ENCODE measurements at regions not wholly inside any gene's neighbourhood (a gene's known extent, or its start where the extent isn't known, plus 50 kb on each side); places are given as distances from the start of the nearest gene placed in this dataset.
"Not testable (repeated sequence)": the region's sequence is repeated elsewhere in the genome, so short reads cannot be mapped to it uniquely, and the experiment has no call there.

GRCh38 chr3:147256739-147257138 lies 149.6 kb downstream of the ZIC4 start:
- DNase-seq (ENCODE audit: low read depth, low spot score) = no peak
- H3K9ac ChIP-seq (ENCODE audit: insufficient read length) = no peak overlapping the region
- H3K27ac ChIP-seq = no peak overlapping the region
- TF ChIP-seq FOXP2 (optimal IDR thresholded peaks at IDR 0.05; ENCODE audit: control extremely low read depth, extremely low read length, insufficient read depth) (no peak), POLR2AphosphoS5 (IDR thresholded peaks at IDR 0.05; ENCODE audit: borderline replicate concordance, low read depth, low read length) (no peak), EZH2 (IDR thresholded peaks at IDR 0.05) (no peak)
- no peaks in the 10 kb centered on the region for H3K36me3 ChIP-seq (ENCODE audit: insufficient read depth, low read length)
- no peaks in the 10 kb centered on the region for H3K9me3 ChIP-seq (ENCODE audit: low read depth, low read length)
- H3K4me3 ChIP-seq = no peak overlapping the region

GRCh38 chr3:147246906-147247305 lies 159.4 kb downstream of the ZIC4 start:
- no peak overlapping the region for H3K9ac ChIP-seq (ENCODE audit: insufficient read length)
- H3K9me3 ChIP-seq (ENCODE audit: low read depth, low read length) = no peaks in the 10 kb centered on the region
- no peak overlapping the region for H3K4me3 ChIP-seq
- no peaks in the 10 kb centered on the region for H3K36me3 ChIP-seq (ENCODE audit: insufficient read depth, low read length)
- TF ChIP-seq FOXP2 (optimal IDR thresholded peaks at IDR 0.05; ENCODE audit: control extremely low read depth, extremely low read length, insufficient read depth) = no peak
- TF ChIP-seq POLR2AphosphoS5 (IDR thresholded peaks at IDR 0.05; ENCODE audit: borderline replicate concordance, low read depth, low read length) = no peak
- no peak for TF ChIP-seq EZH2 (IDR thresholded peaks at IDR 0.05)
- no peak for DNase-seq (ENCODE audit: low read depth, low spot score)
- H3K27ac ChIP-seq = no peak overlapping the region

- not testable (repeated sequence) for DNase-seq (ENCODE audit: low read depth, low spot score); H3K9me3 ChIP-seq (ENCODE audit: low read depth, low read length); H3K9ac ChIP-seq (ENCODE audit: insufficient read length); H3K4me3 ChIP-seq; H3K36me3 ChIP-seq (ENCODE audit: insufficient read depth, low read length); H3K27ac ChIP-seq
Observed at GRCh38 chr3:147245638-147246037, 160.7 kb downstream of the ZIC4 start.

- H3K4me3 ChIP-seq; DNase-seq (ENCODE audit: low read depth, low spot score); H3K27ac ChIP-seq; H3K9me3 ChIP-seq (ENCODE audit: low read depth, low read length); H3K36me3 ChIP-seq (ENCODE audit: insufficient read depth, low read length); H3K9ac ChIP-seq (ENCODE audit: insufficient read length): not testable (repeated sequence)
Observed at GRCh38 chr3:147245022-147245421, 161.3 kb downstream of the ZIC4 start.

GRCh38 chr3:147244397-147244796 lies 161.9 kb downstream of the ZIC4 start:
- H3K4me3 ChIP-seq = no peak overlapping the region
- no peak for DNase-seq (ENCODE audit: low read depth, low spot score)
- no peak overlapping the region for H3K9ac ChIP-seq (ENCODE audit: insufficient read length)
- H3K9me3 ChIP-seq (ENCODE audit: low read depth, low read length) = no peaks in the 10 kb centered on the region
- H3K27ac ChIP-seq = no peak overlapping the region
- no peaks in the 10 kb centered on the region for H3K36me3 ChIP-seq (ENCODE audit: insufficient read depth, low read length)
- TF ChIP-seq EZH2 (IDR thresholded peaks at IDR 0.05) = no peak
- TF ChIP-seq FOXP2 (optimal IDR thresholded peaks at IDR 0.05; ENCODE audit: control extremely low read depth, extremely low read length, insufficient read depth) = no peak
- TF ChIP-seq POLR2AphosphoS5 (IDR thresholded peaks at IDR 0.05; ENCODE audit: borderline replicate concordance, low read depth, low read length) = no peak

- Histone ChIP-seq H3K36me3 (ENCODE audit: insufficient read depth, low read length) (no peaks in the 10 kb centered on the region), H3K9ac (ENCODE audit: insufficient read length) (no peak overlapping the region), H3K4me3 (no peak overlapping the region), H3K27ac (no peak overlapping the region), H3K9me3 (ENCODE audit: low read depth, low read length) (no peaks in the 10 kb centered on the region)
- TF ChIP-seq POLR2AphosphoS5 (IDR thresholded peaks at IDR 0.05; ENCODE audit: borderline replicate concordance, low read depth, low read length) (no peak), FOXP2 (optimal IDR thresholded peaks at IDR 0.05; ENCODE audit: control extremely low read depth, extremely low read length, insufficient read depth) (no peak), EZH2 (IDR thresholded peaks at IDR 0.05) (no peak)
- no peak for DNase-seq (ENCODE audit: low read depth, low spot score)
Observed at GRCh38 chr3:147240581-147240980, 165.8 kb downstream of the ZIC4 start.

GRCh38 chr3:147237991-147238390 lies 168.4 kb downstream of the ZIC4 start:
- Histone ChIP-seq H3K9ac (ENCODE audit: insufficient read length) (no peak overlapping the region), H3K27ac (no peak overlapping the region), H3K4me3 (no peak overlapping the region), H3K9me3 (ENCODE audit: low read depth, low read length) (no peaks in the 10 kb centered on the region), H3K36me3 (ENCODE audit: insufficient read depth, low read length) (no peaks in the 10 kb centered on the region)
- TF ChIP-seq FOXP2 (optimal IDR thresholded peaks at IDR 0.05; ENCODE audit: control extremely low read depth, extremely low read length, insufficient read depth) (no peak), EZH2 (IDR thresholded peaks at IDR 0.05) (no peak), POLR2AphosphoS5 (IDR thresholded peaks at IDR 0.05; ENCODE audit: borderline replicate concordance, low read depth, low read length) (no peak)
- no peak for DNase-seq (ENCODE audit: low read depth, low spot score)

GRCh38 chr3:147231980-147232379 lies 174.4 kb downstream of the ZIC4 start:
- not testable (repeated sequence) for H3K4me3 ChIP-seq; DNase-seq (ENCODE audit: low read depth, low spot score); H3K9ac ChIP-seq (ENCODE audit: insufficient read length); H3K36me3 ChIP-seq (ENCODE audit: insufficient read depth, low read length); H3K27ac ChIP-seq; H3K9me3 ChIP-seq (ENCODE audit: low read depth, low read length)

- Histone ChIP-seq H3K36me3 (ENCODE audit: insufficient read depth, low read length) (no peaks in the 10 kb centered on the region), H3K4me3 (no peak overlapping the region), H3K9me3 (ENCODE audit: low read depth, low read length) (no peaks in the 10 kb centered on the region), H3K27ac (no peak overlapping the region), H3K9ac (ENCODE audit: insufficient read length) (no peak overlapping the region)
- no peak for DNase-seq (ENCODE audit: low read depth, low spot score)
- TF ChIP-seq EZH2 (IDR thresholded peaks at IDR 0.05) = no peak
- TF ChIP-seq FOXP2 (optimal IDR thresholded peaks at IDR 0.05; ENCODE audit: control extremely low read depth, extremely low read length, insufficient read depth) = no peak
- TF ChIP-seq POLR2AphosphoS5 (IDR thresholded peaks at IDR 0.05; ENCODE audit: borderline replicate concordance, low read depth, low read length) = no peak
Observed at GRCh38 chr3:147231111-147231510, 175.2 kb downstream of the ZIC4 start.

GRCh38 chr3:147222291-147222690 lies 184.1 kb downstream of the ZIC4 start:
- no peak overlapping the region for H3K9ac ChIP-seq (ENCODE audit: insufficient read length)
- no peaks in the 10 kb centered on the region for H3K9me3 ChIP-seq (ENCODE audit: low read depth, low read length)
- H3K27ac ChIP-seq = no peak overlapping the region
- no peak for DNase-seq (ENCODE audit: low read depth, low spot score)
- no peaks in the 10 kb centered on the region for H3K36me3 ChIP-seq (ENCODE audit: insufficient read depth, low read length)
- no peak overlapping the region for H3K4me3 ChIP-seq
- no peak for TF ChIP-seq POLR2AphosphoS5 (IDR thresholded peaks at IDR 0.05; ENCODE audit: borderline replicate concordance, low read depth, low read length)
- no peak for TF ChIP-seq FOXP2 (optimal IDR thresholded peaks at IDR 0.05; ENCODE audit: control extremely low read depth, extremely low read length, insufficient read depth)
- TF ChIP-seq EZH2 (IDR thresholded peaks at IDR 0.05) = no peak
